ENCODE measurements at regions not wholly inside any gene's neighbourhood (a gene's known extent, or its start where the extent isn't known, plus 50 kb on each side); places are given as distances from the start of the nearest gene placed in this dataset.

DNA sequence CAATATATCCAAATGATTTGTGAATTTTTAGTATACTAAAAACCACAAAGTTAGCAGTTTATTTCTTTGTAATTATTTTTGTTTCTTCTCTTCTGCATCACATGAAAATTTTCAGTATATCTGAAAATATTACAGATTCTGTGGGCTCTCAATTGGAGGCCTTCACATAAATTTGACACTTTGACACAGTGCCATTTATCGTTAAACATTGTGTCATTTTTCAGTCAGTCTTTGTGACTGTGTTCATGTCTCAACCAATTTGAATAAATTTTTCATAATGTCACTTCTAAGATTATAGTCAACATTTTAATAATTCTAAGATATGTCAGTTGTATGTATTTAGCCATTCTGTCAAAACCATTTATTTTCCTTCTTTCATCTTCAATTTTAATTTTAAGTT is 1303.0 kb downstream of the LRFN5 start:
- TF ChIP-seq CTCF (IDR thresholded peaks at IDR 0.05), result no peak
- no peak for TF ChIP-seq POLR2A (IDR thresholded peaks at IDR 0.05)
